Suprapubic skin (tissue), 4 donors: ENCODE measurements at regions not wholly inside any gene's neighbourhood (a gene's known extent, or its start where the extent isn't known, plus 50 kb on each side); places are given as distances from the start of the nearest gene placed in this dataset.

Source experiments
- POLR2A ChIP-seq, 2 donors: fragments of 450-650 bp; IDR thresholded peaks; one replicate each; pipeline ENCODE4 v1.6.1; 2017; ENCODE audit warnings: antibody characterized with exemption in 2 of 2, mild to moderate bottlenecking in 2 of 2, moderate library complexity in 2 of 2
- POLR2AphosphoS5 ChIP-seq, 3 donors: sonication (generic); formaldehyde crosslinking; IDR thresholded peaks; one replicate each; pipeline ENCODE4 v1.6.1; 2017; ENCODE audit warnings: antibody characterized with exemption in 3 of 3
- TF ChIP-seq, protein P1 (sequence below), 2 donors: fragments of 200-600 bp in 1 of 2; fragments of 450-650 bp in 1 of 2; sonication (generic) in 1 of 2; IDR thresholded peaks; one replicate each; pipeline ENCODE4 v1.5.1; 2016 to 2019; ENCODE audit warnings: antibody characterized with exemption in 2 of 2, mild to moderate bottlenecking in 1 of 2, moderate library complexity in 1 of 2

DNA sequence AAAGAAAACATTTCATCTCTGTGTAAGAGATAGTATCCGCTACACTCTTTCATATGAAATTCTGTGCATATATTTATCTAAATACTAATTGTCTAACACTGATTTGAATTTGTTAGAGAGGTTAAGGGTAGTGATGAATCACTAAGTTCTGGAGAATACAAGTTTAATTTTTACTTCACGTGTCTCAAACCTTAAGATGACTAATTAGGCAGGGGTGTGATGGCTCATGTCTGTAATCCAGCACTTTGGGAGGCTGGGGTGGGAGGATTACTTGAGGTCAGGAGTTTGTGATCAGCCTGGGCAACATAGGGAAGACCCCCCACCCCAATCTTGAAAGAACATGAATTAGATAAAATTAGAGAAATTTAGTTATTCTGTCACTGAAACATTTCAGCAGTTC lies 2241.9 kb downstream of the PCDH7 start:
- TF ChIP-seq POLR2A (IDR thresholded peaks at IDR 0.05) (no peak), POLR2AphosphoS5 (IDR thresholded peaks at IDR 0.05) (no peak)
- TF ChIP-seq, protein P1, sequence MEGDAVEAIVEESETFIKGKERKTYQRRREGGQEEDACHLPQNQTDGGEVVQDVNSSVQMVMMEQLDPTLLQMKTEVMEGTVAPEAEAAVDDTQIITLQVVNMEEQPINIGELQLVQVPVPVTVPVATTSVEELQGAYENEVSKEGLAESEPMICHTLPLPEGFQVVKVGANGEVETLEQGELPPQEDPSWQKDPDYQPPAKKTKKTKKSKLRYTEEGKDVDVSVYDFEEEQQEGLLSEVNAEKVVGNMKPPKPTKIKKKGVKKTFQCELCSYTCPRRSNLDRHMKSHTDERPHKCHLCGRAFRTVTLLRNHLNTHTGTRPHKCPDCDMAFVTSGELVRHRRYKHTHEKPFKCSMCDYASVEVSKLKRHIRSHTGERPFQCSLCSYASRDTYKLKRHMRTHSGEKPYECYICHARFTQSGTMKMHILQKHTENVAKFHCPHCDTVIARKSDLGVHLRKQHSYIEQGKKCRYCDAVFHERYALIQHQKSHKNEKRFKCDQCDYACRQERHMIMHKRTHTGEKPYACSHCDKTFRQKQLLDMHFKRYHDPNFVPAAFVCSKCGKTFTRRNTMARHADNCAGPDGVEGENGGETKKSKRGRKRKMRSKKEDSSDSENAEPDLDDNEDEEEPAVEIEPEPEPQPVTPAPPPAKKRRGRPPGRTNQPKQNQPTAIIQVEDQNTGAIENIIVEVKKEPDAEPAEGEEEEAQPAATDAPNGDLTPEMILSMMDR (IDR thresholded peaks at IDR 0.05) = no peak
